Activated T-helper 1 cell treated with anti-CD3 and anti-CD28 coated beads, Interleukin-12 subunit alpha, Interleukin-12 subunit beta, Interleukin-2, Interleukin-4 antibody, amounts not matched to agents 30 ng/mL and 10 ng/mL and 1 ng/mL, durations not matched to agents 14 hours and 24 hours and 36 hours (primary cell): ENCODE measurements at regions not wholly inside any gene's neighbourhood (a gene's known extent, or its start where the extent isn't known, plus 50 kb on each side); places are given as distances from the start of the nearest gene placed in this dataset.

ENCODE experiments used
- DNase-seq: peaks from one replicate; pipeline ENCODE4 v3.0.0; 2021; ENCODE audit warnings: low spot score
- H3K27ac Mint-ChIP-seq: one replicate; pipeline ENCODE4 v1.8.0; 2021; ENCODE audit warnings: mild to moderate bottlenecking, mixed read lengths
- H3K27me3 Mint-ChIP-seq: one replicate; pipeline ENCODE4 v1.8.0; 2022; ENCODE audit warnings: mild to moderate bottlenecking, moderate library complexity, mixed read lengths; ENCODE audit not compliant: insufficient read depth
- H3K36me3 Mint-ChIP-seq: one replicate; pipeline ENCODE4 v1.8.0; 2021; ENCODE audit warnings: low read depth, mixed read lengths
- H3K4me1 Mint-ChIP-seq: one replicate; pipeline ENCODE4 v1.8.0; 2021; ENCODE audit warnings: low read depth, mixed read lengths
- H3K4me3 Mint-ChIP-seq: one replicate; pipeline ENCODE4 v1.8.0; 2021; ENCODE audit warnings: mild to moderate bottlenecking, moderate library complexity, mixed read lengths
- H3K9me3 Mint-ChIP-seq: one replicate; pipeline ENCODE4 v1.8.0; 2021; ENCODE audit warnings: mixed read lengths
- intact Hi-C: fragments of 100-400 bp; cut with micrococcal nuclease; formaldehyde crosslinking; loops from one replicate; pipeline ENCODE4 v1.15.1; 2024

DNA sequence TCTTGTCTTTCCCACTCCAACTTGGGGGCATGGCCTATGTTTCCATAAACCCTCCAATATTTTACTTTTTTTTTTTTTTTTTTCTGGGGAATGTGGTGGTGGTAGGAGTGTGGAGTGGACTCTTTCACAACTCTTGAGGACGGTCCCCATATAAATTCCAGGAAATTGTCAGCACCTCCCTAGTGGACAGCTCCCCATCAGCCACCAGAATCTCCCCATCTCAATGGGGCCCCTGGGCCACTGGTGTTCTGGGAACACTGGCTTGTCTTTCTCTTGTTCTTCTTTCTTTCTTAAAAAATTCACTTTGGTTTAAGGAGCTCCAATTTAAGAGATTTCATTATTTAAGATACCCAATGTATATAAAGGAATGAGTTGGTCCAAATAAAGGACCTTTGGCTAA lies 74.1 kb downstream of the ADM start:
- Mint-ChIP-seq H3K4me1 (no peaks in the 10 kb centered on the region), H3K36me3 (no peaks in the 10 kb centered on the region), H3K4me3 (no peak overlapping the region), H3K27ac (no peak overlapping the region), H3K27me3 (no peaks in the 10 kb centered on the region), H3K9me3 (no peaks in the 10 kb centered on the region)
- intact Hi-C loops, result no loop called here
- no peak for DNase-seq

- Mint-ChIP-seq H3K36me3 (no peaks in the 10 kb centered on the region), H3K27ac (no peak overlapping the region), H3K4me3 (no peak overlapping the region), H3K4me1 (no peaks in the 10 kb centered on the region), H3K27me3 (no peaks in the 10 kb centered on the region), H3K9me3 (no peaks in the 10 kb centered on the region)
- intact Hi-C loops, result no loop called here
- DNase-seq, result no peak
Measured at GRCh38 chr11:10379426-10379825, 74.6 kb downstream of the ADM start.

GRCh38 chr11:10379871-10380568 lies 75.0 kb upstream of the AMPD3 start:
- DNase-seq, result no peak
- Mint-ChIP-seq H3K4me1 (no peaks in the 10 kb centered on the region), H3K27ac (no peak overlapping the region), H3K27me3 (no peaks in the 10 kb centered on the region), H3K9me3 (no peaks in the 10 kb centered on the region), H3K36me3 (no peaks in the 10 kb centered on the region), H3K4me3 (no peak overlapping the region)
- intact Hi-C loops, result no loop called here

DNA sequence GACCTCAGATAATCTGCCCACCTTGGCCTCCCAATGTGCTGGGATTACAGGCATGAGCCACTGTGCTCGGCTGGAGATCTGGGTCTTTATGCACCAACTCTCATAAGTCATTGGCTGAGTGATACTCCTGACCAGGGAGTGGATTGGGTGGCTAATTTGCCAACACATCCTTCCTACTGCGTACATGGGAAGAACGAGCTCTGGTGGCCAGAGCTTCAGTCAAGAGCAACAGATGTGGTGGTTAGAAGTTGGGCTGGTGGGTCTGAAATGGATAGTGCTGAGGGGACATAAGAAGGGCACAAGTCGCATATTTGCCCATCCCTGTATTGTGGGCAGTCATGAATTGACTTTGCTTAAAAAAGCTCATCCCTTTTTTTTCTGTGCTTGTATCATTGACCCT lies 74.1 kb upstream of the AMPD3 start:
- Mint-ChIP-seq H3K4me3 (no peak overlapping the region), H3K27me3 (no peaks in the 10 kb centered on the region), H3K4me1 (no peaks in the 10 kb centered on the region), H3K36me3 (no peaks in the 10 kb centered on the region), H3K9me3 (no peaks in the 10 kb centered on the region), H3K27ac (no peak overlapping the region)
- intact Hi-C loops, result no loop called here
- no peak for DNase-seq

GRCh38 chr11:10381736-10382135 lies 73.3 kb upstream of the AMPD3 start:
- intact Hi-C loops, result no loop called here
- H3K36me3 Mint-ChIP-seq, result no peaks in the 10 kb centered on the region
- no peak overlapping the region for H3K27ac Mint-ChIP-seq
- H3K9me3 Mint-ChIP-seq, result no peaks in the 10 kb centered on the region
- no peaks in the 10 kb centered on the region for H3K27me3 Mint-ChIP-seq
- H3K4me3 Mint-ChIP-seq, result no peak overlapping the region
- no peaks in the 10 kb centered on the region for H3K4me1 Mint-ChIP-seq
- no peak for DNase-seq

DNA sequence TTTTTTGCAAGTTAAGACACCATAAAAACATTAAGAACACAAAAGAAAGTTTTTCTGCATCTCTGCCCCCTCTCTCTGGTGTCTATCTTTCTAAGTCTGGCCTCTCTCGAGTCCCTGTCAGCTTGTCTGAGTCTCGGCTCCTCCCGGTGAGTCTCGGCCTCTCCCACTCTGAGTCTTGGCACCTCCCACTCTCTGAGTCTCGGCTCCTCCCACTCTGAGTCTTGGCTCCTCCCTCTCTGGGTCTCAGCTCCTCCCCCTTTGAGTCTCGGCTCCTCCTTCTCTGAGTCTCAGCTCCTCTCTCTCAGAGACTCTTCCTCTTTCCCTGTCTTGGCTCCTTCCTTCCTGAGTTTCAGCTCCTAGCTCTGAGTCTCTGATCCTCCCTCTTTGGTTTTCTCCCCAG lies 72.5 kb upstream of the AMPD3 start:
- Mint-ChIP-seq H3K9me3 (no peaks in the 10 kb centered on the region), H3K4me1 (no peaks in the 10 kb centered on the region), H3K4me3 (no peak overlapping the region), H3K27me3 (peaks cover 3% of the 10 kb centered on the region), H3K27ac (no peak overlapping the region), H3K36me3 (no peaks in the 10 kb centered on the region)
- intact Hi-C loops, result no loop called here
- DNase-seq, result no peak

DNA sequence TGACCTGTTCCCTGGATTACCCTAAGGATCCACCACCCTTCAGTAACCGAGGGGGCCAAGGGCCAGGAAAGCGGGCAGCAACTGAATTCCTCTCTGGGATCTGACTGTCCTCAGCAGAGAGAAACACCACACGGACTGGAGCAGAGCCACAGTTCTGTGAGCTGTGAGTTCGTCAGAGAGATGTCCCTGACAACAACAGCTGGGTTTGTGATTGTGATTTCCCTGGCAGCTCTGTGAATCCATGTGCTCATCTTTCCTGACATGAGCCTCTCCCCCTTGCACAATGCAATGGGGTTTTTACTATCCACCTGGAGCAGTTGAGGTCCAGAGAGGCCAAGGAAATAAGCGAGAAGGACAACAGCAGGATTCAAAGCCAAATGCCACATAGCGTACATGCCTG lies 69.4 kb upstream of the AMPD3 start:
- Mint-ChIP-seq H3K27ac (no peak overlapping the region), H3K4me1 (no peaks in the 10 kb centered on the region), H3K27me3 (peaks cover 8% of the 10 kb centered on the region), H3K4me3 (no peak overlapping the region), H3K36me3 (no peaks in the 10 kb centered on the region), H3K9me3 (no peaks in the 10 kb centered on the region)
- no peak for DNase-seq
- intact Hi-C loops, result no loop called here

DNA sequence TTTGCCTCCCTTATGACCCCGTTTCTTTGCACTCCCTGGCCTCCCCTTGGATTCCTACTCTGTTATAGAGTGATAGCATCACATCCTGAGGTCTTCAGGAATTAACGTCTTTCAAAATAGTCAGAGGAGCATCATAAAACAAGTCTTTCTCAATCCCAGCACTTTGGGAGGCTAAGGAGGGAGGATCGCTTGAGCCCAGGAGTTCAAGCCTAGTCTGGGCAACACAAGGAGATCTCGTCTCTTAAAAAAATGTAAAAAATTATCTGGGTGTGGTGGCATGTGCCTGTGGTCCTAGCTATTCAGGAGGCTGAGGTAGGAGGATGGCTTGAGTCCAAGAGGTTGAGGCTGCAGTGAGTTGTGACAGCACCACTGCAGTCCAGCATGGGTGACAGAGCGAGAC lies 68.7 kb upstream of the AMPD3 start:
- Mint-ChIP-seq H3K4me3 (no peak overlapping the region), H3K27me3 (peaks cover 11% of the 10 kb centered on the region), H3K36me3 (no peaks in the 10 kb centered on the region), H3K27ac (no peak overlapping the region), H3K9me3 (no peaks in the 10 kb centered on the region), H3K4me1 (no peaks in the 10 kb centered on the region)
- intact Hi-C loops, result no loop called here
- no peak for DNase-seq

DNA sequence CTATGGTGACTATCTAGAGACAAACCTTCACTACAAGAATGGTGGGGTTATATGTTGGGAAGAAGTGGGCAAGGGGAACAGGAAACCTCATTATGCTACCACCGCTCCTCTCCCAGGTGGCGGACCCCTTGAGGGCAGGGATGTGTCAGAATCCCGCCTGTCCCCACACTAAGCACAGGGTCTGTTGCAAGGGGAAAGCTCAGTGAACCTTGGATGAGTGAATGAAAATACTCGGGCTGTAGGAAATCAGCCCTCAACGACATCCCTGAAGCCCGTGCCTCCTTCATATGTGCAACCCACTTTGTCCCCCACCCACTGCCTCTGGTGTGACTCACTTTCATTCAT lies 68.2 kb upstream of the AMPD3 start:
- Mint-ChIP-seq H3K36me3 (no peaks in the 10 kb centered on the region), H3K9me3 (no peaks in the 10 kb centered on the region)

GRCh38 chr11:10387206-10388083 lies 67.6 kb upstream of the AMPD3 start:
- Mint-ChIP-seq H3K27me3 (peaks cover 15% of the 10 kb centered on the region), H3K27ac (no peak overlapping the region), H3K4me3 (no peak overlapping the region), H3K9me3 (no peaks in the 10 kb centered on the region), H3K36me3 (no peaks in the 10 kb centered on the region), H3K4me1 (no peaks in the 10 kb centered on the region)
- intact Hi-C loops, result no loop called here
- no peak for DNase-seq

More for the DNA sequence above, 68.2 kb upstream of the AMPD3 start:
- Mint-ChIP-seq H3K4me3 (no peak overlapping the region), H3K27me3 (peaks cover 11% of the 10 kb centered on the region), H3K27ac (no peak overlapping the region), H3K4me1 (no peaks in the 10 kb centered on the region)
- intact Hi-C loops, result no loop called here
- no peak for DNase-seq

- Mint-ChIP-seq H3K4me1 (no peaks in the 10 kb centered on the region), H3K4me3 (no peak overlapping the region), H3K27ac (no peak overlapping the region), H3K27me3 (peaks cover 17% of the 10 kb centered on the region), H3K36me3 (no peaks in the 10 kb centered on the region), H3K9me3 (no peaks in the 10 kb centered on the region)
- no peak for DNase-seq
- intact Hi-C loops, result no loop called here
Measured at GRCh38 chr11:10388101-10388500, 67.0 kb upstream of the AMPD3 start.

- DNase-seq, result no peak
- no peaks in the 10 kb centered on the region for H3K36me3 Mint-ChIP-seq
- peaks cover 17% of the 10 kb centered on the region for H3K27me3 Mint-ChIP-seq
- no peaks in the 10 kb centered on the region for H3K4me1 Mint-ChIP-seq
- H3K27ac Mint-ChIP-seq, result no peak overlapping the region
- H3K4me3 Mint-ChIP-seq, result no peak overlapping the region
- no peaks in the 10 kb centered on the region for H3K9me3 Mint-ChIP-seq
- intact Hi-C loops, result no loop called here
Measured at GRCh38 chr11:10388574-10388973, 66.5 kb upstream of the AMPD3 start.

DNA sequence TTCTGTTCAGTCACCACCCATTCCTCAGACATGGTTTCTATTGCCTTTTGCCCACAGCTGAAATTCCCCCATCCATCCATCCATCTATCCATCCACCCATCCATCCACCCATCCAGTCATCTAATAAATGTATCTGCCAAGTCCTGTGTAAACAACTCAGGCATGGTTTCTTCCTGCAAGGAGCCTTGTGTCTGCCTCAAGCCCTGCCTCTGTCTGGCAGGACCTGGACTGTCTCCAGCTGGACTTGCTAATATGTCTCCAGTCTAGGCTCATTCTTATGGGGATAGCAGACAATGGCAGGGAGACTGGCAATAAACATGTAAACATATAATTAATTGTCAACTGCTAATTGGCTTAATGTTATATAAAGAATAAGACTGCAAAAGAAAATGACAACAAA lies 64.7 kb upstream of the AMPD3 start:
- no peak overlapping the region for H3K27ac Mint-ChIP-seq
- no peaks in the 10 kb centered on the region for H3K9me3 Mint-ChIP-seq
- no peak for DNase-seq
- no peak overlapping the region for H3K4me3 Mint-ChIP-seq
- peaks cover 21% of the 10 kb centered on the region for H3K27me3 Mint-ChIP-seq
- intact Hi-C loops, result no loop called here
- no peaks in the 10 kb centered on the region for H3K4me1 Mint-ChIP-seq
- no peaks in the 10 kb centered on the region for H3K36me3 Mint-ChIP-seq
